GM03348 (cell line): ENCODE measurements at regions not wholly inside any gene's neighbourhood (a gene's known extent, or its start where the extent isn't known, plus 50 kb on each side); places are given as distances from the start of the nearest gene placed in this dataset.

Experiments used
- DNase-seq: peaks from one replicate; pipeline ENCODE4 v3.0.0; 2012; ENCODE audit warnings: low spot score

GRCh38 chr20:10954137-10954840, 280.5 kb upstream of the JAG1 start:
- no peak for DNase-seq

DNA sequence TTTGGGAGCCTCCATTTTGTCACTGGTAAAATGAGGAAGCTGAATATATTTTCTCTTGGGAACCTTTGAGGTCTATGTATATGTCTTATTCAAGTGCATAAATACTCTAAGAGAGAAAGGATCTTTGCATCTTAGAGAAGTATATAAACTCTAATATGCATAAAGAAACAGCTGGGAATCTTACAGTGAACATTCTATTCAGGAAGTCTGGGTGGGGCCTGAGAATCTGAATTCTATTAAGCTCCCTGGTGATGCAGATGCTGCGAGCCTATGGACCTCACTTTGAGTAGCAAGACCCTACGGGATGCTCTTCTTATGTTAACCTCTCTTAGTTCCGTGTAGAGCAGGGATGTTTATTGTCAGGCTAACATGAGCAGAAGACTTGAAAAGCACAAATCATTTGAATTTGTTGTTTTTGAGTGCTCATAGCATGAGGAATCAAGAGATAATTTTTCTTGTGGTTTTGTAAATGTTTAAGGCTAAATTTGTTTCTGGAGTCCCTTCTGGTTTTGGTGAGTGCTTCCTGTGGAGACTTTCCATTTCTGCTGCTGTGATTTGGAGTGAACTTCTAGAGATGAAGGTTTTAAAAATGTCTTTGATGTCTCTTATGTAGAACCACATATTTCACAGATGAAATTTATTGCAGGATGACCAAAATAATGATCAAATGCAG, 281.2 kb upstream of the JAG1 start:
- DNase-seq, result no peak

DNA sequence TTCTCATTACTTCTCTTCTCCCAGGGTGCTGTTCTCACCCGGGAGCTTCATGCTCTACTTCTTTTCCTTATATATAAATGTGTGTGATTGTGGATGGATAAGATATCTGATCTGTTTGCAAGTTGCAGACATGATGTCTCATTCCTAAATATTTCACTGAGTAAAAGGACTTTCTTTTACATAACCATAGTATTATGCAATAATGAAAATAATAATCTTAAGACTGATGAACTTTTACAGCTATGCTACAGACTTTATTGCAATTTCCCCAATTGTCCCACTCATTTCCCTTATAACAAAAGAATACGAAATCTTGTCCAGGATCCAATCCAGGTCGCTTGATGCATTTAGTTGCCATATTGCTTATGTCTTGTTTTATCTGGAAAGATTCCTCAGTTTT, 284.5 kb upstream of the JAG1 start:
- no peak for DNase-seq

DNA sequence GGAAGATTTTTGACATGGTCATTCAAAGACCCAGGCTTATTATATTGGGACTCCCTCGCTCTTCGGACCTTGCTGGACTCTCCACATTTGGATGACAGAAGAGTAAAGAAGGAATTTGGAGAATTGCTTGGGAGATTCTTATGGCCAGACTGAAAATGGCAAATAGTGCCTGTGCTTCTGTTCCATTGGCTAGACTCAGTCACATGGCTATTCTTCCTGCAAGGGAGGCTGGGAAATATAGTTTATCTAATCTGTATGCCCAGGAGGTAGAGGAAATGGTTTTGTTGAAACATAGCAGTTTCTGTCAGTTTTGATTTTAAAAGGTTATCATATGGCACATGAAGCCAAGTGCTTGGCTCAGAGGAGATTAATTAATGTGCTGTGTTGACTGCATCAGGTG, 286.6 kb upstream of the JAG1 start:
- no peak for DNase-seq

- DNase-seq, result no peak
Observed at GRCh38 chr20:10961651-10962288, 288.0 kb upstream of the JAG1 start.

DNA sequence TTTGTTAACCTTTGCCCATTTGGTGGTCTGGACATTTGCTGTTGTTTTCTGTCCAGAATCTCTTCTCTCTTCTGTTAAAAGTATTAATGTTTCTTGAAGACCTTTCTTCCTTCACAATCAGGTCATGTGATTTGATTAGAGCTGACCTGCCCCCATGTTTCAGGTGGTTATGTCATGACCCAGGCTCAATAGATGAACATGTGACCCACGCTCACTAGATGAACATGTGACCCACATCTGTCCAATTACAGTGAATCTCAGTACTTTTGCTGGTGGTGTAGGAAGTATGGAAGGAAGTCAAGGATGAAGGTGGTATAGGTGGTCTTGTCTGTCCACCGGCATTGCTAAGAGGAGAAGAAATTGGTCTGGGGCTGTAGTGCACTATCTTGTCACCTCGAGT, 289.1 kb upstream of the JAG1 start:
- DNase-seq, result no peak

DNA sequence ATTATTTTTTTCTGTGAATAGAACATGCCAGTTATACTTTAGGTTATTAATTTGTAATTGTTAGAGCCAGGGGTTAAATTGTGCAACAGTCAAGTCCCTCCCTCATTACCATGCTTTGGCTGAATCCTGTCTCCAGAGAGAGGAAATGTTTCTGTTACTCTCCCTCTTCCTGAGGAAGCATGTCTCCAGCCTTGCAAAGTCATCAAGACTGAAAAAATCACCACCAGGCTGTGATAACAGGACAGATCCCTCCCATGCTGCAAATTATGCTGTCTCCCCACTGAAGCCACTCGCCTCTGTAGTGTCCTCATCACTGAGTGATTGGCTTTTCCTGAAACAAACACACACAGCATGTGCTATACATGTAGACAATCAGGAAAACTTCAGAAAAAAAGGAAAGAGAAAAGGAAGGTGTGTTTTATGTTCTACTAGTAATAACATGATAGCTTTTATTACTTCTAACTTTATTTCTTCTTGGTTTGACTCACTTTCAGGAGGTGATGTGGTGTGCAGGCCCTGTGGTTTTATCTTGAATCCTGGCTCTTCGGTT, 290.0 kb upstream of the JAG1 start:
- DNase-seq, result no peak

DNA sequence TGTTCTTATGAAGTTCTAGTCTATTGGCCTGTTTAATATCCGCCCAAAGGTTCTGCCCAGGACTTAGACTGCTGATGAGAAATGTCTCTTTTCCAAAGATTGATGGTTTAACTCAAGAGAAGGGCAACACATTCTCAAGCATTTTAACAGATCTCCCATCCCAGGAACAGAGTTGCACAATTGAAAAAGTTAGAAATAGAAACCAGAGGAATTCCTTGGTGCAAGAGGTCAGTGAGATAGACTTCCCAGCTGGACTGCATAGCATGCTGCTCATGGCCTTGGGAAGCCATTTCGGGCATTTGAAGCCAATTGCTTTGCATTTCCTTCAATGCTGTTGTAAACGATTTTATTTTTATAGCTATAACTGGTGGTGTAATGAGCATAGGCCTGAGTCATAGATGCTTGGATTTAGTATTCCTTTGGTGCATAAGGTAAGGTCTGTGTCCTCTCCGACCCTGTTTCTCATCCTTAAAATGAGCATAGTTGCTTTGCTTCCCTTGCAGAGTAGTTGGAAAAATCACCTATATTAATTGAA, 292.2 kb upstream of the JAG1 start:
- DNase-seq, result no peak

DNA sequence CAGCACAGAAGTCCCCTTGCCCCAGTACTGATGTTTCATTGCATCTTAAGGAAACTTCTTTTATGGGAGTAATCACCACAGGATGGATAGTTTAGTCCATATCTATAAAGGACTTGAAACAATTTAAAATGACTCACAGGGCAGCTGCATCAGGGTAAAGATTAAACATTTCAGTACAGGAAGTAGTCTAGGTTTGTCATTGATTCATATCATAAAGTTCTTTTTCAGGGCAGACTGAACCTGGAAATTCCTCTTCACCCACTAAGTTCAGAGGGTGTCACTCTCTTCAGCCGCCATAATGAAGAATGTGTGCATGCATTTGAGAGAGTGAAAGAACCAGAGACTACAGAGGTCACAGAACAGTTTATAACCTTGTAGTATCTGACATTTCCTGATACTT, 296.3 kb upstream of the JAG1 start:
- no peak for DNase-seq

DNA sequence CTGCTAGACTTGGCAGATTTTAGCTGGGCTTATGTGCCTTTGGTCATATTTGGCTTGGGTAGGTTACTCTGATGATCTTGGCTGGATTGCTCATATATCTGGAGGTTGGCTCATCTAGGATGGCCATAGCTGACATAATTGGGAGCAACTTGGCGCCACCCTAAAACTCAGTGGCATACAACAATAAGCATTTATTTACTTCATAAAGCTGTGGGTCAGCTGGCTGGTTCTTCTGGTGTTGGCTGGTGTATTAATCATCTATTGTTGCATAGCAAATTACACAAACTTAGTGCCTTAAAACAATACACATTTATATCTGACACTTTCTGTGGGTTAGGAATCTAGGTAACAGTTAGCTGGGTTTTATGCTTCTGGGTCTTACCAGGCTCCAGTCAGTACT, 297.3 kb upstream of the JAG1 start:
- no peak for DNase-seq

DNA sequence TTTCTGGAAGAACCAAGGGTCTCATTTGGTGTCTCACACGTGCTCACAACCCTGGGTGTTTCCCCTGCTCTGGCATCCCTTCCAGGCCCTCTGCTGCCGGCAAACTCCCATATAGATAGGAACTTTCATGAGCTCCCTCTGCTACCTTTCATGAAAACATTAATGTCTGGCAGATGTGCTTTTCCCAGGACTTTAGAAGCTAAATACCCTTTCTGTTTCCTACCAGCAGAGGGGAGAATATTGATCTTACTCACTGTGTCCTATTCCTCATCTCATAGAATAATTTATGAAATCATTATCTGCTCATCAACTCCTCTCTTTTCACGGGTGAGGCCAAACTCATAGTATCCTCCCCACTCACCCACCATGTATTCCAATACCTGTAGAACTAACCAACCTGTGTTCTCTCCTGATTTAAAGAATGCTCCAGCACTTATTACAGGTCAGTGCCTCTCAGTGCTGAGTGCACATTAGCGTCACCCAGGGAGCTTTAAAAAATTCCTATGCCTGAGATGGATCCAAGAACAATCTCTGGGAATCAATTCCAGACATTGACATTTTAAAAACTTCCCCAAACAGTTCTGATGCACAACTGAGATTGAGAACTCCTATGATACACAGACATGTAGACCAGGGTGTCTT, 298.5 kb upstream of the JAG1 start:
- no peak for DNase-seq

DNA sequence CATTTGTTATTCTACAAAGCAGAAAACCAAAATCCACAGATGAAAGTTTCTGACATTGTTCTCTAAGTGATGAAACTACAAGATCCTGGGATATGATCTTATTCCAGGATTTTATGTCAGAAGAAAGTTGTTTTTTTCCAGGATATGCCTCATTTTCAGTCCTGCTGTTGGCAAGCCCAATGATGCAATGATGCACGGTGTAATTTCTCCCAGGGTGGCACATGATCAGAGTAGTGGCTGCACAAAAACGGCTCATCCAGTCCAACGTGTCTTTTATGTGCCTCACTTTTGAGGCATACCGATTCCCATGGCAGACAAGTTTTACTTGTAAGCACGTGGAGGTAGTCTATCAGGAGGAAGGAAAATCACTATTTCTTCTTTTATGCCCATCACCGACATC, 302.3 kb upstream of the JAG1 start:
- no peak for DNase-seq

DNA sequence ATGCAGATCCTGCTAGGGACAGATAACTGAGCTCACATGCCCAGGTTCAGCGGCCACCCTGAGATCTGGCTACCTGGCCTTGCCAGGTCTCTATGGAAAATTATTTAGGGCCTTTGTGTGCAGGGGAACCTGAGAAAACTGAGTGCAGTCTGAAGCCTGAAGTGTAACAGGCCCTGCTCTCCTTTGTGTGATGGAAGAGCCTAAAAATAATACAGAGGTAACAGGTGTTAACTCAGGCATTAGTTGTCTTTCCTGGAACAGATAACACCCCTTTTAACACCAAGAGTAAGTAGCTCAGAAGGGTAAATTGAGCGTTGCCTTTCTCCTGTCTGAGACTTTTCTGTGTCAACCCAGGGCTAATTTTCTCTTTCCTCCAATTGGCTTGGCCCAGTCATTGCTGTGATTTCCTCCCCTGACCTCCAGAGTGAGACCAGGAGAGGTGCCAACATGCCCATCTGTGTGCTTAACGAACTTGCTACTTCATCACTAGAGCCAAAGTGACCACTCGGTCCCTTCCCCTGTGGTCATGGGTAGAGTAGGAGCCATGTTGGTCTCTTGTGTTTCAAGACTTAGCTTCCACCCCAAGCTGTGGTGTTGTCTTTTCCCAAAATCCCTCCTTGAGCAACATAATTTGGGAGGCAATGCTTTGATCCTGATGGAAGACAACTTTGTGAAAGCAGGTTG, 304.4 kb upstream of the JAG1 start:
- DNase-seq, result no peak

DNA sequence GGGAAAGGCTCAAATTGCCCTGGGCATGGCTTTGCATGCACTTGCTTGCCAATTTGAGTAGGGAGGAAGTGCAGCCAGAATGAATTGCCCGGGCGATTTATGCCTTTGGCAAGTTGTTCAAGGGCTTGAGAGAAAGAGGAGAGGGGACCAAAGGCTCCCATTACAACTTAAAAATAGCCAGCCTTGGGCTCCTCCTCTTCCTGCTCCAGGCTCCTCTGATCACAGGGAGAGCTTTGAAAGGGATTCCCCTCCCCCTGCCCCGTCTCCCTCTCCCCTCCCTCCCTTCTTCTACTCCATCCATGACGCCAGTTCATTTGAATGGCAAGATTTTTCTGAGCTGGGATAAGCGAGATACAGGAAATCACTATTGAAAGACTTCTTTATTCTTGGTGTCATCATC, 304.9 kb upstream of the JAG1 start:
- no peak for DNase-seq

GRCh38 chr20:10982692-10983091, 308.9 kb upstream of the JAG1 start:
- DNase-seq, result peak; percentile 79

- DNase-seq, result no peak
Observed at GRCh38 chr20:10984294-10984693, 310.5 kb upstream of the JAG1 start.

GRCh38 chr20:10984913-10985312, 311.1 kb upstream of the JAG1 start:
- no peak for DNase-seq

GRCh38 chr20:10985536-10985935, 311.7 kb upstream of the JAG1 start:
- peak; percentile 9 for DNase-seq

DNA sequence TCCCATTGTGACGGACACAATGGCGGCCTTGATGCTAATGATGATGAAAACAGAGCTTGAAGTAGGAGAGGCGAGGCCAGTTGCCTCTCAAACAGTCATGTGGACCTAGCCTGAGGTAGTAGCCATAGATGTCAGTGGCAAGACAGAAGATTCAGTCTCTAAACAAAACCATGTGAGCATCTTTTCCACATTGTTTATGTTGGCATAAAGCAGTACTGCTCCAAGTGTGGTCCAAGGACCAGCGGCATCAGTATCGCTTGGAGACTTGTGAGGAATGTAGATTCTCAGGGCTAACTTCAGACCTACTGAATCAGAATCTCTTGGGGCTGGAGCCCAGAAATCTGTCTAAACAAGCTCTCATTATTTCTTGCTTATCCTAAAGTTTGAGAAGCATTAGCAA, 312.8 kb upstream of the JAG1 start:
- no peak for DNase-seq

DNA sequence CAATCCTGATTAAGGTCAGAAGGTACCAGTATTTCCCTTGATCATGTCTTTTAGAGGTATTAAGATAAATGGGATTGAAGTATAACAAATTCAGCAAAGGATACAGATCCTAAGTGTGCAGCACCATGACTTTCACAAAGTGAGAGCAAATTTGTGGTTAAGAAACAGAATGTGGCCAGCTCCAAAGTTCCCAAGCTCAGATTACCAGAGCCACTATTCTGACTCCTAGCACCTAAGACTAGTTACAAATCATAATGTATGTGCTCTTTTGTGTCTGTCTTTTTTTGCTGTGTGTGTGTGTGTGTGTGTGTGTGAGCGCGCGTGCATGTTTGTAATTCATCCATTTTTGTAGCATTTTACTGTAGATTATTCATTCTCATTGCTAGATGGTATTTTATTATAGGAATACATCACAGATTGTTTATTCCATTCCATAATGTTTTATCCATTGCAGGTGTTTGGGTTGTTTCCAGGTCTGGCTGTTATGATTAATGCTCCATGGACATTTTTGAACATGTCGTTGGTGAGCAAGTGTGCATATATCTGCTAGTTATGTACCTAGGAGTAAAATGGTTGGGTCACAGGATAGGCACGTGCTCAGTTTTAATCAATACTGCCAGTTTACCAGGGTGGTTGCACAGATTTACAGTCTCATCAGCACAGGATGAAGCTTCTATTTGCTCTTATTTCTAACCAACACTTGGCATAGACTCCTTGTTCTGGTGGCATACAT, 314.0 kb upstream of the JAG1 start:
- DNase-seq, result no peak
